ENCODE measurements at regions not wholly inside any gene's neighbourhood (a gene's known extent, or its start where the extent isn't known, plus 50 kb on each side); places are given as distances from the start of the nearest gene placed in this dataset.

DNA sequence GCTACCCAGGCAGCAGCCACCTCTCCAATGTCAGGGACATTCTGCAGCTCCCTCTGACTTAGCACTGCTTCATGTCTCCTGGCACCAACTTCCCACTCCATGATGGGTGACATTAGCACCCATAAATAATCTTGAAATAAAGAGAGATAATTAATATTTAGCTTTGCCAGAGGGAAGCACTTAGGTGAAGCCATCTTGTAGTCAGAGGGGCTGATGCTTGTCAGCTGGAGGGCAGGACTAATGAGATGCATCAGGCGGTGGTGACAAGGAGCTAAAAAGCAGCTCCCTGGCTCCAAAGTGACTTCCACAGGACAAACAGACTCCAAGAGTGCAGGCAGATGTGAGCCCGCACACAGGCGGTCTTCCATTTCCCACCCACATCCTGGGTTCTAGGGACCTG is 153.0 kb upstream of the ID2 start:
- no peak overlapping the region for H3K4me3 ChIP-seq (ENCODE audit: low read depth in 1 of 2, low read length in 1 of 2)
- no peaks in the 10 kb centered on the region for H3K27me3 ChIP-seq
- H3K9me3 ChIP-seq, result no peaks in the 10 kb centered on the region
- H3K4me1 ChIP-seq (ENCODE audit: control insufficient read depth in 1 of 2, insufficient read depth in 1 of 2, low read depth in 1 of 2, low read length in 1 of 2), result peaks cover 39 to 51% of the 10 kb centered on the region in 2 experiments
- H3K27ac ChIP-seq, result no peak overlapping the region
- H3K36me3 ChIP-seq, result no peaks in the 10 kb centered on the region
- no peak for TF ChIP-seq CTCF (IDR thresholded peaks at IDR 0.05)

GRCh38 chr2:8529706-8530277 is 152.1 kb upstream of the ID2 start:
- H3K4me1 ChIP-seq (ENCODE audit: control insufficient read depth in 1 of 2, insufficient read depth in 1 of 2, low read depth in 1 of 2, low read length in 1 of 2), result peaks cover 48 to 55% of the 10 kb centered on the region in 2 experiments
- no peak for TF ChIP-seq CTCF (IDR thresholded peaks at IDR 0.05)

DNA sequence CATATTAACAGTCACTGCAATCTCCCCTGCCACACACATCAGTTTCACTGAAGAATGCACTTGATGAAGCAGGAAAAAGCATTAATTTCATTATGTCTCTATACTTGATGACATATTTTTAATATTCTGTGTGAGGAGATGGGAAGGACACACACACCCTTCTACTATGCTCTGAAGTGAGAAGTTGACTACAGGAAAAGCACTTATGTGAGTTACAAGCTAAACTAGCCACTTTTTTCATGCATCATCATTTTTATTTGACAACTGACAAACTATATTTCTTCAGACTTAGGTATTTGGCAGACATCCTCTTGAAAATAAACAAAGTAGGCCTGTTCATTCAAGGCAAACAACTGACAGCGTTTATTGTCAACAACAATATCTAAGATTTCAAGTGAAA is 150.4 kb upstream of the ID2 start:
- no peaks in the 10 kb centered on the region for H3K36me3 ChIP-seq
- TF ChIP-seq CTCF (IDR thresholded peaks at IDR 0.05), result no peak
- H3K9me3 ChIP-seq, result no peaks in the 10 kb centered on the region
- H3K27ac ChIP-seq, result peak overlapping the region; percentile 50
- H3K27me3 ChIP-seq, result no peaks in the 10 kb centered on the region
- peaks cover 48 to 55% of the 10 kb centered on the region in 2 experiments for H3K4me1 ChIP-seq (ENCODE audit: control insufficient read depth in 1 of 2, insufficient read depth in 1 of 2, low read depth in 1 of 2, low read length in 1 of 2)
- no peak overlapping the region for H3K4me3 ChIP-seq (ENCODE audit: low read depth in 1 of 2, low read length in 1 of 2)

More at GRCh38 chr2:8529706-8530277, 152.1 kb upstream of the ID2 start:
- no peak overlapping the region for H3K4me3 ChIP-seq (ENCODE audit: low read depth in 1 of 2, low read length in 1 of 2)
- H3K27ac ChIP-seq, result no peak overlapping the region
- H3K27me3 ChIP-seq, result no peaks in the 10 kb centered on the region
- H3K36me3 ChIP-seq, result no peaks in the 10 kb centered on the region
- no peaks in the 10 kb centered on the region for H3K9me3 ChIP-seq

GRCh38 chr2:8532438-8532837 is 149.4 kb upstream of the ID2 start:
- H3K36me3 ChIP-seq, result no peaks in the 10 kb centered on the region
- H3K9me3 ChIP-seq, result no peaks in the 10 kb centered on the region
- peaks cover 48 to 55% of the 10 kb centered on the region in 2 experiments for H3K4me1 ChIP-seq (ENCODE audit: control insufficient read depth in 1 of 2, insufficient read depth in 1 of 2, low read depth in 1 of 2, low read length in 1 of 2)

GRCh38 chr2:8533923-8534322 is 147.9 kb upstream of the ID2 start:
- TF ChIP-seq CTCF (IDR thresholded peaks at IDR 0.05), result no peak
- Histone ChIP-seq H3K36me3 (no peaks in the 10 kb centered on the region), H3K4me1 (ENCODE audit: control insufficient read depth in 1 of 2, insufficient read depth in 1 of 2, low read depth in 1 of 2, low read length in 1 of 2) (peaks cover 61 to 64% of the 10 kb centered on the region in 2 experiments), H3K9me3 (no peaks in the 10 kb centered on the region), H3K4me3 (ENCODE audit: low read depth in 1 of 2, low read length in 1 of 2) (no peak overlapping the region), H3K27me3 (no peaks in the 10 kb centered on the region), H3K27ac (peak overlapping the region; percentile 81)

More at GRCh38 chr2:8532438-8532837, 149.4 kb upstream of the ID2 start:
- H3K27ac ChIP-seq, result peak overlapping the region; percentile 50
- H3K27me3 ChIP-seq, result no peaks in the 10 kb centered on the region
- H3K4me3 ChIP-seq (ENCODE audit: low read depth in 1 of 2, low read length in 1 of 2), result no peak overlapping the region
- no peak for TF ChIP-seq CTCF (IDR thresholded peaks at IDR 0.05)
